HG03342 (cell line): ENCODE measurements at regions not wholly inside any gene's neighbourhood (a gene's known extent, or its start where the extent isn't known, plus 50 kb on each side); places are given as distances from the start of the nearest gene placed in this dataset.
"Not testable (repeated sequence)": the region's sequence is repeated elsewhere in the genome, so short reads cannot be mapped to it uniquely, and the experiment has no call there.

Source experiments
- ATAC-seq: cut with Tn5 transposase; IDR thresholded peaks from one replicate; pipeline ENCODE4 v1.9.1; 2021; ENCODE audit warnings: mild to moderate bottlenecking, moderate library complexity; ENCODE audit not compliant: unreplicated experiment

- ATAC-seq, result no peak
Measured at GRCh38 chr3:95670765-95671164, 1143.6 kb upstream of the EPHA6 start.

- ATAC-seq, result no peak
Measured at GRCh38 chr3:95673215-95673614, 1141.2 kb upstream of the EPHA6 start.

GRCh38 chr3:95705786-95706418 is 1108.5 kb upstream of the EPHA6 start:
- peak; percentile 79 for ATAC-seq

GRCh38 chr3:95707268-95707667 is 1107.1 kb upstream of the EPHA6 start:
- ATAC-seq, result no peak

GRCh38 chr3:95710684-95711083 is 1103.7 kb upstream of the EPHA6 start:
- ATAC-seq, result no peak

- no peak for ATAC-seq
Measured at GRCh38 chr3:95711789-95712188, 1102.6 kb upstream of the EPHA6 start.

- no peak for ATAC-seq
Measured at GRCh38 chr3:95715128-95715527, 1099.3 kb upstream of the EPHA6 start.

- ATAC-seq, result no peak
Measured at GRCh38 chr3:95717048-95717447, 1097.3 kb upstream of the EPHA6 start.

GRCh38 chr3:95718168-95718567 is 1096.2 kb upstream of the EPHA6 start:
- ATAC-seq, result no peak

- no peak for ATAC-seq
Measured at GRCh38 chr3:95719481-95719880, 1094.9 kb upstream of the EPHA6 start.

GRCh38 chr3:95721938-95722337 is 1092.5 kb upstream of the EPHA6 start:
- ATAC-seq, result peak; percentile 96

GRCh38 chr3:95725770-95726169 is 1088.6 kb upstream of the EPHA6 start:
- ATAC-seq, result no peak

GRCh38 chr3:95731753-95732152 is 1082.6 kb upstream of the EPHA6 start:
- no peak for ATAC-seq

- ATAC-seq, result no peak
Measured at GRCh38 chr3:95733336-95733735, 1081.1 kb upstream of the EPHA6 start.

GRCh38 chr3:95738045-95738444 is 1076.3 kb upstream of the EPHA6 start:
- ATAC-seq, result no peak

GRCh38 chr3:95744896-95745295 is 1069.5 kb upstream of the EPHA6 start:
- ATAC-seq, result not testable (repeated sequence)

GRCh38 chr3:95750097-95750496 is 1064.3 kb upstream of the EPHA6 start:
- ATAC-seq, result no peak

- no peak for ATAC-seq
Measured at GRCh38 chr3:95751509-95751908, 1062.9 kb upstream of the EPHA6 start.

GRCh38 chr3:95752199-95752598 is 1062.2 kb upstream of the EPHA6 start:
- ATAC-seq, result no peak

- no peak for ATAC-seq
Measured at GRCh38 chr3:95758707-95759106, 1055.7 kb upstream of the EPHA6 start.

- ATAC-seq, result no peak
Measured at GRCh38 chr3:95759614-95760301, 1054.6 kb upstream of the EPHA6 start.

- no peak for ATAC-seq
Measured at GRCh38 chr3:95775486-95776094, 1038.8 kb upstream of the EPHA6 start.
